A673 (cell line): ENCODE measurements at regions not wholly inside any gene's neighbourhood (a gene's known extent, or its start where the extent isn't known, plus 50 kb on each side); places are given as distances from the start of the nearest gene placed in this dataset.

Source experiments
- EZH2 ChIP-seq: fragments of 200-600 bp; sonication (generic); IDR thresholded peaks from 2 replicates; pipeline ENCODE4 v1.6.1; 2017; ENCODE audit warnings: borderline replicate concordance, low read depth, mild to moderate bottlenecking, mixed read lengths, antibody characterized with exemption, low read length; ENCODE audit not compliant: poor library complexity, severe bottlenecking
- TF ChIP-seq, protein P1 (sequence below): fragments of 300-800, 200-600 bp; sonication (generic); conservative IDR thresholded peaks from 2 replicates; pipeline ENCODE4 v1.5.1; 2017; ENCODE audit warnings: low read depth, mild to moderate bottlenecking, antibody characterized with exemption, low read length, moderate library complexity, mixed read lengths

DNA sequence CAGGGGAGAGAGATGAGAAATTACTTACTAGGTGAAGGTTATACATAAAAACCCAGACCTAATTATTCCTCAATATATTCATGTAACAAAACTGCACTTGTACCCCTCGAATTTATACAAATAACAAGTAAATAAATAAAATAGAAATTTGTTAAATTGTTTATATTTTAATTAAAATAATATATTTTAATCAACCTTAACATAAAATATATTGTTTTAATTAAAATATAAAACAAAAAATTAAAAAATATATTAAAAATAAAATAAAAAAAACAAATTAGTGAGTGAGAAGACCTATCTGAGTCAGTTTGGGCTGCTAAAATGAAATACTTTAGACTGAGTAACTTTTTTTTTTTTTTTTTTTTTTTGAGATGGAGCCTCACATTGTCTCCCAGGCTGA lies 87.4 kb upstream of the PCDH7 start:
- TF ChIP-seq, protein P1, sequence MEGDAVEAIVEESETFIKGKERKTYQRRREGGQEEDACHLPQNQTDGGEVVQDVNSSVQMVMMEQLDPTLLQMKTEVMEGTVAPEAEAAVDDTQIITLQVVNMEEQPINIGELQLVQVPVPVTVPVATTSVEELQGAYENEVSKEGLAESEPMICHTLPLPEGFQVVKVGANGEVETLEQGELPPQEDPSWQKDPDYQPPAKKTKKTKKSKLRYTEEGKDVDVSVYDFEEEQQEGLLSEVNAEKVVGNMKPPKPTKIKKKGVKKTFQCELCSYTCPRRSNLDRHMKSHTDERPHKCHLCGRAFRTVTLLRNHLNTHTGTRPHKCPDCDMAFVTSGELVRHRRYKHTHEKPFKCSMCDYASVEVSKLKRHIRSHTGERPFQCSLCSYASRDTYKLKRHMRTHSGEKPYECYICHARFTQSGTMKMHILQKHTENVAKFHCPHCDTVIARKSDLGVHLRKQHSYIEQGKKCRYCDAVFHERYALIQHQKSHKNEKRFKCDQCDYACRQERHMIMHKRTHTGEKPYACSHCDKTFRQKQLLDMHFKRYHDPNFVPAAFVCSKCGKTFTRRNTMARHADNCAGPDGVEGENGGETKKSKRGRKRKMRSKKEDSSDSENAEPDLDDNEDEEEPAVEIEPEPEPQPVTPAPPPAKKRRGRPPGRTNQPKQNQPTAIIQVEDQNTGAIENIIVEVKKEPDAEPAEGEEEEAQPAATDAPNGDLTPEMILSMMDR, result no peak
- TF ChIP-seq EZH2, result no peak
